ENCODE measurements at regions not wholly inside any gene's neighbourhood (a gene's known extent, or its start where the extent isn't known, plus 50 kb on each side); places are given as distances from the start of the nearest gene placed in this dataset.

- no peak for TF ChIP-seq POLR2A (IDR thresholded peaks at IDR 0.05; ENCODE audit: low read length)
- TF ChIP-seq GATA1 (IDR thresholded peaks at IDR 0.05; ENCODE audit: low read depth, low read length), result no peak
Measured at GRCh38 chr3:117486719-117487716, 777.4 kb downstream of the TUSC7 start.
